COLO829 (cell line): ENCODE measurements at regions not wholly inside any gene's neighbourhood (a gene's known extent, or its start where the extent isn't known, plus 50 kb on each side); places are given as distances from the start of the nearest gene placed in this dataset.
"Not testable (repeated sequence)": the region's sequence is repeated elsewhere in the genome, so short reads cannot be mapped to it uniquely, and the experiment has no call there.

ENCODE experiments used
- DNase-seq: peaks from one replicate; pipeline ENCODE4 v3.0.0; 2012; ENCODE audit warnings: low spot score

DNA sequence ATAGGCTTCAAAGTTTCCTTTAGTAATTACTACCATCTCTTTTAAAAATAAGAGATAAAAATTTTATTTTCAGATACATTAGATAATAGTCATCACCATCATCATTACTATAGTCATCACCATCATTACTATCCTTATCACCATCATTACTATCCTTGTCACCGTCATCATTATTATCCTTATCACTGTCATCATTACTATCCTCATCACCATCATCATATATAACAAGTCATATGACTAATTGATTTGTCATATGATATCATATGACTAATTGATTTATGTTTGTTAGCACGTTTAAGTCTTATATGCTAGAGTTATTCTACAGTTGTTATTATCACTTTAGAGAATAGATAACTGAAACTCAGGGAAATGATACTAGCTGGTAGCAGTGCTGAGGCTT is 382.1 kb upstream of the CDH18 start:
- DNase-seq = no peak

DNA sequence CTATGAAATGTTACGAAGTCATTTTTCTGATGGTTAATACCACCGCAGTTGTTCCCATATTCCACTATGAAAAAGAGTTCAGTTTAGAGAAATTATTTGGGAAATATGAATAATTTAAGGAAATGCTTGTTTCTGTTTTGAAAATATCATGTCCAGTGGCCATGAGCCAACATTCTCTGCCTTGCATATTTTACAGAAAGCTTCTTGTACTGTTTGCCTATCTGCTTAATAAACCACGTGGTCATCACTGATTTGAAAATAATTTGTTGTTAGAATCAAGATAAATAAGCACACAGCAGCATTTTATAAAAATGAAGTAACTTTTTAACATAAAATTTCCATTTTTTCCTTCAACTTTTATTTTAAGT is 381.5 kb upstream of the CDH18 start:
- DNase-seq = no peak

DNA sequence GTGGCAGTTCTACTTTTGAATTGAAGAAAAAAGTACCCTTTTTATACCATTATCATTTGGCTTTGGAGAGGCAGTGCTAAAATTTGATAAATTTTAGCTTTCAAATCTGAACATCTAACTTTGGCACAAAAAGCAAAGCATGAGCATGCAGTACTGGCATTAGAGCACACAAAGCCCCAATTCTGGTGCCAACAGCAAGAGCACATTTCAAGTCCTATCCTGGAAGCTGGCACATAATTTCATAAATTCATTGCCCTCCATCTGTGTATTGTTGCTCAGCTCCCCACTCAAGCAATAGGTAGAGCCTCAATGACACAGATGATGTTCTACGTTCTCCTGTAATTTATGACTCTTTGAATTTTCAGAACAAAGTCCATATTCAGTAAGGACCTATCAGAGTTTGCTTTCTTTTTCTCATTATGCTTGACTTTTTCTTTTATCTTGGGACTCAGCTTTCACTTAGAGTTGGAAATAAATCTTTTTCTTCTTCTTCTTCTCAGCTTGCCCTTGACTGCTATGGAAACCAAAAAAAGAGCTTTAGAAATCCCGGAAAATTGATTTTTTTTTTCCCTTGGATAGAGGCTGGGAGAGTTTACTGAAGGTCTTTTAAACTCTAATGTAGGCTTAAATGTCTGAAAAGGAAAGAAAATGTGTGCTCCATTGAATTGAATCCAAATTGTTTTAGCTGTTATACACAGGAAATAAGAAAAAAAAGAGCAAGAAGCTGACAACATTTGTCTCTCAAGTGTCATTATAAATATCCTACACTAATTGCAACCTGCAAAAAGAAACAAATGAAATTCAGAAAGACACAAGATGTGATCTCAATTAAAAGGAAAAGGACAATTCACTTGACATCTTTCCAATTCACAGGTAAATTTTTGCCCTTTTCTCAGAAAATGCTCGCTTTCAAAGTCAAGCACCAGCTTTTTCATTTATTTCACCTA is 380.8 kb upstream of the CDH18 start:
- no peak for DNase-seq

GRCh38 chr5:20367178-20367577 is 379.2 kb upstream of the CDH18 start:
- DNase-seq = no peak

DNA sequence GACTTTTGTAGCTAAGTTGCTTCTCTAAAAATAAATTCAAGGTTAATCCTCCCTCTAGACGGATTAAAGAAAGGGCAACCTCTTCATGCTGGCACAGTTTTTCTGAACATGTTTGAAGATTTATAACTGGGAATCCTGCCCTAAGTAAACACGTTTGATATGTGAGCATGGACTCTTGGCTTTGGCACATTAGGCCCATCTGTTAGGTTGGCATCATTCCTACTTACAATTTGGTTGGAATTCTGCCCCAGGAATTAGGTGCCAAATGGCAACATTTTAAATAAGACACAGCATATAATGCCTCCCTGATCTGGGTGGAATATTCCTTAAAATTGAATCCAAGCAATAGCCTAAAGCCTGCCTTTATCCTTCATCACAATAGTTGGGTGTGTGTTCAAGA is 372.3 kb upstream of the CDH18 start:
- DNase-seq = no peak

GRCh38 chr5:20359377-20359776 is 371.4 kb upstream of the CDH18 start:
- no peak for DNase-seq

- DNase-seq = no peak
Measured at GRCh38 chr5:20353499-20353898, 365.5 kb upstream of the CDH18 start.

GRCh38 chr5:20351849-20352248 is 363.8 kb upstream of the CDH18 start:
- no peak for DNase-seq

DNA sequence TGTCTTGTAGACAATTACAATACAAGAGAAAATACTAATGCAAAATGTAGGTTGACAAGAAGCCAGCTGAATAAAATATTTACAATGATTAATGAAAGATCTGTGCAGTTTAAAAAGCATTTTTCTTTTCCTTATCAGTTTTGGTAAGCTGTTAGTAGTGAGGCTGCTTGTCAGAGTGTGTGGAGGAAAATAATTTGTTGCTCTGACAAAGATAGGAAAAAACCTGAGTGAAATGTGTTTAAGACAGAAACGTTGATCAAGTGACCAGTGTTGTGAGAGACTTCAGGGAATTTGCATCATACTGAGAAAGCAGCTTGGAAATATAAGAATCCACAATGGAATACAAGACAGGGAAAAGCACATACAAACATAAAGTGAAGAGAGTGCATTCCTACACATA is 360.3 kb upstream of the CDH18 start:
- no peak for DNase-seq

GRCh38 chr5:20347334-20347733 is 359.3 kb upstream of the CDH18 start:
- DNase-seq = no peak

DNA sequence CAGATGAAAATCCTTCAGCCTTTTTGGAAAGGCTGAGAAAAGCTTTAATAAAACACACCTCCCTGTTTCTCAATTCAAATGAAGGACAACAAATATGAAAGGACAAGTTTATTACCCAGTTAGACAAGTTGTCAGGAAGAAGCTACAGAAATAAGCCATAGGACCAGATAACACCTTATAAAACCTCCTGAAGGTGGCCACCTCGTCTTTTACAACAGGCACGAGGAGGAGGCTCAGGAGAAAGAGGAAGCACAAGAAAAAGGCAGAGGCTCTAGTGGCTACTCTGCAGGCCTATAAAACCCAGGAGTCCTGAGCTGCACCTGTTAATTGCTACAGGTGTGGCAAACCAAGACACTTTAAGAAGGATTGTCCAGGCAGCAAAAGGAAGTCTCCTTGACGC is 352.1 kb upstream of the CDH18 start:
- DNase-seq = no peak

DNA sequence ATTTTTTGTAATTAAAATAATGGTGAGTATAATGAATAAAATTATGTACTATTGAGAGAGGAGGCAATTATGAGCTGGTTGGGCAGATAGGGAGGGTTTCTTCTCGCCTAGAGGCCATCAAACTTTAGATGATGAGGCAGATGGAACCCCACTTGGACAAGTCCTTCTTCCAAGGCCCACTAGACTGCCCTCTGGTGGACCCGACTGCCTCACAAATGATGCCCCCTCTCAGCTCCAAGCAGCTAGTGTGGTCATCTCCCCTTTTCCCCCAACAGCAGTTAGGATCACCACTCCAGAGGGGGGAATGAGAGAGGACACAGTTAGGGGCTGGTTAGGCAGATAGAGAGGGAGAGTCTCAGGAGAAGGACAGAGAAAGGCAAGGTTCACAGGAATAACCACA is 348.0 kb upstream of the CDH18 start:
- DNase-seq = no peak

- no peak for DNase-seq
Measured at GRCh38 chr5:20331826-20332225, 343.8 kb upstream of the CDH18 start.

DNA sequence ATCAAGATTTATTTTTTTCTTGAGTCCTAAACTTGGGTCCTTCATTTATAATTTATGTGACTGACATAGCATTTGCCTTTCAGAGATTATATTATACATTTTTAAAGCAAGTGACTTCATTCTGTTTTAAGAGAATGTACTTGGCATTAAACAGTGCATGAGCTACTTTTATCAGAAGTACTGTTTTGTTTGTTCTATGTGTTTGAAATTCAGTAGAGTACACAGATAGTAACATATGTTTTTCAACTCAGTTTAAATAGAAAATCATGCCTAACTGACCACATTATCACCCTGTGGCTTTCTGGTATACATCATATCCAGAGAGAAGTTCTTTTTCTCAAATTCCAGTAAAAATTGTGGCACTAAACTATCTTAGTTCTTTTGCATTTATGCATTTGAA is 335.3 kb upstream of the CDH18 start:
- no peak for DNase-seq

- no peak for DNase-seq
Measured at GRCh38 chr5:20307391-20307790, 319.4 kb upstream of the CDH18 start.

DNA sequence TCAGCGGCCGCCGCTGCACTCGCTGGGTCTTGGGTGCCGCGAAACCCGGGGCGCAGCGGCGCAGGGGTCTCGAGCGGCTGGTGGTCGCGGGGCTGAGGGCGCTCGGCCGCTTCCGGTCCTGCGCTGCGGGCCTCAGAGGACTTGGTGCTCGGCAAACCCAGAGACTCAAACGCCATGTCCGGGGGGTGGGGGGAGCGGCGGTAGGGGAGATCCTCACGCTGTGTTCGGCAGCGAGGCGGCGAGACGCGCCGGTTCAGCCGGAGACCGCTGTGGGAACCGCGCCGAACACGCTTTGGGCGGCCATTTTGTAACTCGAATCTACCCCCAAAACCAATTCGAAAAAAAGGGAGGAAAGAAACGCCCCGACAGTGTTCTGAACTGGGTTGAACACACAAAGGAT is 317.5 kb upstream of the CDH18 start:
- no peak for DNase-seq

DNA sequence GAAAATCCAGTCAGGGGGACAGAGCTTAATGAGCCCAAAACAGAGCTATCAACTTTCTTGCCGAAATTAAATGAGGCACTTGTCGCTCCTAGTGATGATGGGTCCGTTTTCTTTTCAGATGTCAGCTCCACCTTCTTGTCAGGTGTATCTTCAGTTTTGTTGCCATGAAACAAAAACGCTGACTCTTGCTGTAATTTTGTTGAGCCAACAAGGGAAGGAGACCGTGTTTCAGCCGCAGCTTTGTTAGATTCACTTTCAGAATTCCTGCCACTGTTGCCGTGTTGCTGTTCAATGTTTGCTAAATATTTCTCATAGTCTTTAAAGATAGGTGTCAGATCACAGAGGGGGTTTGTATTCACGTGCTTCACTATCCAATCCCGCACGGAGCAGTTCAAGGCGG is 316.6 kb upstream of the CDH18 start:
- DNase-seq = not testable (repeated sequence)

DNA sequence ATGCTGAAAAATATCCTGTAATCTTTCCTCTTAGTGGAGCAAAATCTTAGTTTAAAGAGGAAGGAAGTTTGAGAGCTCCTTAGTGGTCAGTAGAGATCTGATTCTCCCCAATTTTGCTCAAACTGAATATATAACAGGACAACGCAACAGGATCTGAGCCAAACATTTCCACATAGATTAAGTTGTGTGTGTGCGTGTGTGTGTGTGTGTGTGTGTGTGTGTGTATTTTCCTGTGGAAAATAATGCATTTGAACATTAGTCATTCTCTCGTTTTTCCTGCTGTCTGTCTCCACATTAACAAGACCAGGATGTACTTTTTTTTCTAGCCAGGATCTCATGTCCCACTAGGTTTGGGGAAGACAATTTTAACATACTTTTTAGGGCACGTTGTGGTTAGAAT is 312.1 kb upstream of the CDH18 start:
- DNase-seq = no peak

- DNase-seq = no peak
Measured at GRCh38 chr5:20294696-20295095, 306.7 kb upstream of the CDH18 start.

GRCh38 chr5:20291766-20292165 is 303.8 kb upstream of the CDH18 start:
- no peak for DNase-seq

DNA sequence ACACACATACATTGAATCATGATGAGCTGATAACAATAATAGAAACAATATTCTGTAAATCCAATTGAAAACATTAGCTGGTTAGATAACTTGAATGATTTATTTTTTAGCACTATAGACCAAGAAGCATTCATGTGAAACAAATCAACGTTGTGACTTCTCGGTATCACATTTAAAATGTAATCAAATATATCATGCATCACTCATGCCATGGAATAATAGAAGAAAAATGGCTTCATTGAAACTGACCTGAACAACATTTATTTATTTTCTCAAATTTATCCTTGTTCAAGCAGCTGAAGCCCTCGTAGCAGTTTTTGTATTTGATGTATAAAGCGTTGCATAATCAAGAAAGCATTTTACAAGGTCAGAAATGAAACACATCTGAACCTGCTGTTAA is 299.6 kb upstream of the CDH18 start:
- no peak for DNase-seq

DNA sequence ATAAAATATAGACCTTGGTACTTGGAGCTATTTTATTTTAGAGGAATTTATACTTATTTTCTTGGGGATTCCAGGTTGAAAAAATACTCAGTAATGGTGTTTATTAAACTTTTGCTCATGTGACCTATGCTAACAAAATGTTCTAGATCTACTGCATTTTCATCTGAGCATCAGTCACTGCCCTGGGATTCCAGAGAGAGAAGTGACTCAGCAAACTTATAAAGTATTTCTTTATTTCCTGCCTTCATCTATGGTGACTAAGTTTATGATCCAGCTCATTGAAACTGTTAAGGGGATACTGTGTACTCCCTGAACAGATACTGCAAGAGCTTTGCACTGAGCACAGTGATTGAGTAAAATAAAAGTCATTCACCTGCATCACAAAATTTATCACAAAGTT is 298.5 kb upstream of the CDH18 start:
- DNase-seq = peak; percentile 6

DNA sequence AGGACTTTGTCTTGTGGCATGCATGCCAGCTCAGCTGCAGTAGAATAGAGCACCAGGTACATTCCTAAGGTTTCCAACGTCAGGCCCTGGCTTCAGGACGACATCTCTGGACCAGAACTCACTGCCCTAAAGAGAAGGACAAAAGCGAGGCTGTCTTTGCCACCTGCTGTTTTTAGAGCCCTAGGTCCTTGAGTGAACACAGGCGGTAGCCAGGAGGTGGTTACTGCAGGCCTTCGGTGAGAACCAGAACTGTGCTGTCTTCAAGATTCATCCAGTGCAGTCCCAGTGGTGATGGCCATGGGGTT is 288.9 kb upstream of the CDH18 start:
- DNase-seq = no peak
